ENCODE measurements at regions not wholly inside any gene's neighbourhood (a gene's known extent, or its start where the extent isn't known, plus 50 kb on each side); places are given as distances from the start of the nearest gene placed in this dataset.

DNA sequence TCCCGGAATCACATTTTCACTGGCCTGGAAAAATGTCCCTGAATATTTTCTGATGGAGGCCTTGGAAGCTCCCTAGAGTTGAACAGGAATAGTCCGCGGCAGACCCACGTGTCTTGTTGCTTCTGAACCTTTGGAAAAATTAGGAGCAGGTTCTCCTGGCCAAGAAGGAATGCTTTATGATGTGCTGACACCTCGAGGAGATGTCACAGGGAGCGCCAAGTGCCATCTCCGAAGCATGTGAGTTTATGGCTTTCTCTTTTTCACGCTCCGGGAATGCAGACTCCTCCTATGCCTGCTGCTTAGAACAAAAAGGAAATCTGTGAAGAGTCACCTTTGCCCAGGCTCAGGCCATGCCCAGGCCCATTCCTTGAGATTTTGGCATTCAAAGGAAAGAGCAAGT lies 84.6 kb downstream of the BOD1 start:
- H3K27ac Mint-ChIP-seq, result no peak overlapping the region
- no peaks in the 10 kb centered on the region for H3K4me1 ChIP-seq (ENCODE audit: control insufficient read depth, insufficient read depth, low read length)
- no peaks in the 10 kb centered on the region for H3K36me3 Mint-ChIP-seq (ENCODE audit: low read depth)
- H3K27ac ChIP-seq (ENCODE audit: low read depth, low read length), result no peak overlapping the region
- H3K27me3 ChIP-seq (ENCODE audit: control insufficient read depth, insufficient read depth, low read length, poor library complexity, severe bottlenecking), result no peaks in the 10 kb centered on the region
- no peak overlapping the region for H3K4me3 ChIP-seq (ENCODE audit: low read length)
- DNase-seq, result no peak
- no peaks in the 10 kb centered on the region for H3K36me3 ChIP-seq (ENCODE audit: control insufficient read depth, insufficient read depth, low read length)
- H3K9me3 ChIP-seq (ENCODE audit: control insufficient read depth, low read length), result no peaks in the 10 kb centered on the region
- H3K27me3 Mint-ChIP-seq (ENCODE audit: insufficient read depth), result no peaks in the 10 kb centered on the region
- WGBS, 2 experiments (ENCODE audit: insufficient coverage in 1 of 2, insufficient read length in 1 of 2), result 85 to 89% methylated on average over 9 of the region's 9 CpGs
- no peak overlapping the region for H3K9ac ChIP-seq (ENCODE audit: extremely low read depth, low read length, poor library complexity, severe bottlenecking)
- H3K4me1 Mint-ChIP-seq, result no peaks in the 10 kb centered on the region
- no peaks in the 10 kb centered on the region for H3K9me3 Mint-ChIP-seq
- no peak overlapping the region for H3K4me3 Mint-ChIP-seq
- TF ChIP-seq, protein P1, sequence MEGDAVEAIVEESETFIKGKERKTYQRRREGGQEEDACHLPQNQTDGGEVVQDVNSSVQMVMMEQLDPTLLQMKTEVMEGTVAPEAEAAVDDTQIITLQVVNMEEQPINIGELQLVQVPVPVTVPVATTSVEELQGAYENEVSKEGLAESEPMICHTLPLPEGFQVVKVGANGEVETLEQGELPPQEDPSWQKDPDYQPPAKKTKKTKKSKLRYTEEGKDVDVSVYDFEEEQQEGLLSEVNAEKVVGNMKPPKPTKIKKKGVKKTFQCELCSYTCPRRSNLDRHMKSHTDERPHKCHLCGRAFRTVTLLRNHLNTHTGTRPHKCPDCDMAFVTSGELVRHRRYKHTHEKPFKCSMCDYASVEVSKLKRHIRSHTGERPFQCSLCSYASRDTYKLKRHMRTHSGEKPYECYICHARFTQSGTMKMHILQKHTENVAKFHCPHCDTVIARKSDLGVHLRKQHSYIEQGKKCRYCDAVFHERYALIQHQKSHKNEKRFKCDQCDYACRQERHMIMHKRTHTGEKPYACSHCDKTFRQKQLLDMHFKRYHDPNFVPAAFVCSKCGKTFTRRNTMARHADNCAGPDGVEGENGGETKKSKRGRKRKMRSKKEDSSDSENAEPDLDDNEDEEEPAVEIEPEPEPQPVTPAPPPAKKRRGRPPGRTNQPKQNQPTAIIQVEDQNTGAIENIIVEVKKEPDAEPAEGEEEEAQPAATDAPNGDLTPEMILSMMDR (conservative IDR thresholded peaks at IDR 0.05), result no peak

GRCh38 chr5:173530547-173530946 lies 85.9 kb downstream of the BOD1 start:
- H3K4me3 Mint-ChIP-seq, result no peak overlapping the region
- no peak overlapping the region for H3K27ac ChIP-seq (ENCODE audit: low read depth, low read length)
- no peaks in the 10 kb centered on the region for H3K4me1 Mint-ChIP-seq
- 81 to 90% methylated on average over 2 to 4 of the region's 4 CpGs for WGBS, 2 experiments (ENCODE audit: insufficient coverage in 1 of 2, insufficient read length in 1 of 2)
- H3K4me1 ChIP-seq (ENCODE audit: control insufficient read depth, insufficient read depth, low read length), result no peaks in the 10 kb centered on the region
- no peaks in the 10 kb centered on the region for H3K36me3 ChIP-seq (ENCODE audit: control insufficient read depth, insufficient read depth, low read length)
- no peaks in the 10 kb centered on the region for H3K36me3 Mint-ChIP-seq (ENCODE audit: low read depth)
- H3K27ac Mint-ChIP-seq, result no peak overlapping the region
- H3K9ac ChIP-seq (ENCODE audit: extremely low read depth, low read length, poor library complexity, severe bottlenecking), result no peak overlapping the region
- H3K9me3 ChIP-seq (ENCODE audit: control insufficient read depth, low read length), result no peaks in the 10 kb centered on the region
- peak; percentile 86 for DNase-seq
- TF ChIP-seq, protein P1 (conservative IDR thresholded peaks at IDR 0.05), result peak; percentile 77
- no peaks in the 10 kb centered on the region for H3K9me3 Mint-ChIP-seq
- no peak overlapping the region for H3K4me3 ChIP-seq (ENCODE audit: low read length)
- H3K27me3 Mint-ChIP-seq (ENCODE audit: insufficient read depth), result no peaks in the 10 kb centered on the region
- no peaks in the 10 kb centered on the region for H3K27me3 ChIP-seq (ENCODE audit: control insufficient read depth, insufficient read depth, low read length, poor library complexity, severe bottlenecking)

DNA sequence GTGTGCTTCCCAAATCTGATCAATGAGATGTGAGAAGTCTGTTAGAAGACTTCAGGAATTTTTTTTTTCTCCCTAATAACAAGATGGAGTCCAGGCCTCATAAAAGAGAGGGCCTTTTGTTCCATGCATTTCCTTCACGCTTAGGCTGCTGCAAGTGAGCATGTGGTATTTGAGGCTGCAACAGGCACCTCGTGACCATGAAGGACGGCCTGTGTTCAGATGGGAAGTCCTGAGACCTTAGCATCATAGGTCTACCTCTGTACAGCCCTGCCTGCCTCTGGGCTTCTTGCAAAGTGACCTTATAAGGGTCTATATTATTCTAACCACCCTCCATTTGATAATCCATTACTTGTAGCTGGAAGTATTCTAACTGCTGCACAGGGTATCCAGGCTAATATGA lies 86.6 kb downstream of the BOD1 start:
- Mint-ChIP-seq H3K9me3 (no peaks in the 10 kb centered on the region), H3K27ac (no peak overlapping the region), H3K36me3 (ENCODE audit: low read depth) (no peaks in the 10 kb centered on the region), H3K4me3 (no peak overlapping the region), H3K4me1 (no peaks in the 10 kb centered on the region), H3K27me3 (ENCODE audit: insufficient read depth) (no peaks in the 10 kb centered on the region)
- H3K27ac ChIP-seq (ENCODE audit: low read depth, low read length), result no peak overlapping the region
- no peak overlapping the region for H3K4me3 ChIP-seq (ENCODE audit: low read length)
- TF ChIP-seq, protein P1 (conservative IDR thresholded peaks at IDR 0.05), result no peak
- no peaks in the 10 kb centered on the region for H3K9me3 ChIP-seq (ENCODE audit: control insufficient read depth, low read length)
- H3K27me3 ChIP-seq (ENCODE audit: control insufficient read depth, insufficient read depth, low read length, poor library complexity, severe bottlenecking), result no peaks in the 10 kb centered on the region
- no peaks in the 10 kb centered on the region for H3K4me1 ChIP-seq (ENCODE audit: control insufficient read depth, insufficient read depth, low read length)
- no peaks in the 10 kb centered on the region for H3K36me3 ChIP-seq (ENCODE audit: control insufficient read depth, insufficient read depth, low read length)
- DNase-seq, result no peak
- H3K9ac ChIP-seq (ENCODE audit: extremely low read depth, low read length, poor library complexity, severe bottlenecking), result no peak overlapping the region
- WGBS, 2 experiments (ENCODE audit: insufficient coverage in 1 of 2, insufficient read length in 1 of 2), result 93 to 100% methylated on average over 3 of the region's 3 CpGs
